ENCODE measurements at regions not wholly inside any gene's neighbourhood (a gene's known extent, or its start where the extent isn't known, plus 50 kb on each side); places are given as distances from the start of the nearest gene placed in this dataset.

DNA sequence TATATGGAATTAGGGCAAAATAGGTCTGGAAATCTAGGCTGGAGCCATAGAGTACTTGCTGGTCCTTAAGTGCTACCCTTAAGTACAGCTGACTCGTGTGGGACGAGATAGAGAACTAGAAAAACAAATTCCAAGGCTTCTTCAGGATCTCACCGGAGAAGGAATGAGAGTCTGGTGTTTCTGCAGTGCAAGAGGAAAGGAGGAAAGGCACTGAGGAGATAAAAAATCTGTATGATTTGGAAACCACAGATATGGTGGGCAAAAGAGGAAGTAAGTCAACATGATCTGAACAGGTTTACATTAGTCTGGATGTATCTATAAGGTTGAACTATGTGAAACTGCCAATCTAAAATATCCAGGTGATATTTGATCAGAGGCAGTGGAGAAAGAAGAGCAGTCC, 134.4 kb upstream of the SOX5 start:
- DNase-seq (ENCODE audit: low read depth in 2 of 2): no peak

DNA sequence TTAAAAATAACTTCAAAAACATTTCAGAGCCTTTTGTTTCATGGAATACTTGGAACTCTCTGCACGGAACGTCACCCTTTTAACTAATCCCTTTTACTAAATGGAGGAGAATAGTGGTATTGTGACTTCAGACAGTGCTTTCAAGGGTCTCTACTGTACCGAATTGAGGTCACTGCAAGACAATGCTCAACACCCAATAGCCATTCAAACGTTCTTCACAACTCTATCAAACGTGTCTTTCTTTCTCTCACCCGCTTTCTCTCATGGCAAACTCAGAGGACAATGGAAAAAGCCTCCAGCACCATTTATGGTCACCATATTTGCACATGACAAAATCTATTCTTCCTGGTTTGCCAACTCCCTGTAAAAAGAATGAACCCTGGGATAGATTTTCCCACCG, 132.1 kb upstream of the SOX5 start:
- no peak for DNase-seq (ENCODE audit: low read depth in 2 of 2)

DNA sequence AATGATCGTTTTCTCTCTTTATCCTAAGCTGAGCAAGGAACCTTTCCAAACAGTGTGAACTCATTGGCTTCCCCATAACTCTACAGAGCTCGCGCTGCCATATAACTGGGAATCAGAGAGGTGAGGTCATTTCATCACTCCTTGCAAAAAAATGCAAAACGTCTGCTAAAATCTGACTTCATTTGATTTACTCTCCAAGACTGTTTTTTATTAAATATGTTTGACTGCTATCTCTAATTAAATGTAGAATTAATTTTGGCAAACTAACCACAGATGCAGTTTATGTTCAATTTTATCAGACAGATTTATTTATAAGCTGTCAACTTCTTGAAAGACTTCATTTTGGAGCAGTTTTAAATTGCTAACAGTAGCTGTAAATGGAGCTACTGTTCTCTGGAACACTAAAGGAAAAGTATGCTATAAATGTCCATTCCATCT, 131.6 kb upstream of the SOX5 start:
- DNase-seq (ENCODE audit: low read depth in 2 of 2): no peak

DNA sequence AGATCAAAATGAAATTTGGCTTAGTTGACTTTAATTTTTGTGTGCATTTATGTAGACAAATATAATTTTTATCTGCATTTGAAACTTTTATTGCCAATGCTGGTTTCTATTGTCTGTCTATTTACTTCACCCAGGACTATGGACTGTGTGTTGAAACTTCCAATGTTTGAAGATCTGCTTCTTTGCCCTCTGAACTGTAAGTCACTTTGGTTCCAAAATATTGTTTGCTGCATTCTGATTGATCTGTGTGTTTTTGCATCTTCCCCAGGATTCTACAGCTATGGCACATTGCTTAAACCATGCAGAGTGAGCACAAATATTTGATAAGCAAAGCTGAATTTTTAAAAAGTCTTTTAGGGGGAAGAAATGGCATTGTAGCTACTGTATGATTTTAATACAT, 131.0 kb upstream of the SOX5 start:
- DNase-seq (ENCODE audit: low read depth in 2 of 2): no peak

DNA sequence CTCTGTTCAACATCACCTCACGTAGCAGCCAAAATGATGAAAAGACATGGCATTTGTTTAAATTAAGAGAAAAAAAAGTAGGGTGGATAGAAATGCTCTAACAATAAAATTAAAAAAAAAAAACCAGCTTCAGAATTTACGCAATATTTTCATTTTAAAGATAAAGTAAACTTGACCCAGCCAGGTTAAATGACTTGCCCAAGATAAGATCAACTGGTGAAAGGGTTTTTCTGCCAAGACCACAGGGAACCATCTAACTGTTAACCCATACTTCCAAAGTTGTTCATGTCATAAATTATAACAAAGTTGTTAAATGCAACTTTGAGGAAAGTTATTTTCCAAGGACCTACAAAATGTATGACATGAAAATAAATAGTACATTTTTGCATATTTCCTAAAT, 129.6 kb upstream of the SOX5 start:
- DNase-seq (ENCODE audit: low read depth in 2 of 2): no peak

DNA sequence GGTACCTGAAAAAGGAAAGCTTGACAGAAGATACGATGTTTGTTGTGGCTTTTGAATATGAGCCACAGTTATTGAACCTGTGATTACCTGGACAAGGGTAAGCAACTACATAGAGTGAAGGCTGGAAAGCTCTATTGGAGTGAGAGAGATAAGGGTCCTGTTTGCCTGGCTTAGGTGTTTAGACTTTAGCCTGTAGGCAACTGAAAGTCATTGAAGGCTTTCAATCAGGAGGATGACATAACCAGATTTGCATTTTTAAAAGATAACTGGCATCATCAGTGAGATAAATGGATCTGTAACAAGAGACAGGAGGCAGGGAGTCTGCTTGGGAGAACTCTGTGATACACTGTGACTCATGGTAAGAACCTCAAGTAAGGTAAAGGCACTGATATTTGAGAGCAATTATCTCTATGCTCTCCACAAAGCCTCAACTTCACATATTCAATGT, 128.9 kb upstream of the SOX5 start:
- no peak for DNase-seq (ENCODE audit: low read depth in 2 of 2)

DNA sequence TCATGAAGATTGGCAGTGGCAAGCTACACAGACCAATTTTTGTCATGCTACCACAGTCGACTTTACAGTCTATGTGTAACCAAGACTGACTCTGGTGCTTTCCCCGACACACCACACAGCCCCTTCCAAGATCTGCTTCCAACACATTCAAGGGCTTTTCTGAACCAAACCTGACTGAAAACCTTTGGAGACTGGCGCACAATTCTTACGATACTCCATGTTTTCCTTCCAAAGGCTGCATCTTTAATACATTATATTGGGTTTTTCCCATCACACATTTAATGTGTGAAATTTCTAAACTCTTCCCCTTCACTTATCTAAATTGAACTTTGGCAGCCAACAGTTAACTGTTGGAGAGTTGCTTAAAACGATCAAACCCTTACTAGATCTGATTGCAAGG, 127.7 kb upstream of the SOX5 start:
- DNase-seq (ENCODE audit: low read depth in 2 of 2): no peak

DNA sequence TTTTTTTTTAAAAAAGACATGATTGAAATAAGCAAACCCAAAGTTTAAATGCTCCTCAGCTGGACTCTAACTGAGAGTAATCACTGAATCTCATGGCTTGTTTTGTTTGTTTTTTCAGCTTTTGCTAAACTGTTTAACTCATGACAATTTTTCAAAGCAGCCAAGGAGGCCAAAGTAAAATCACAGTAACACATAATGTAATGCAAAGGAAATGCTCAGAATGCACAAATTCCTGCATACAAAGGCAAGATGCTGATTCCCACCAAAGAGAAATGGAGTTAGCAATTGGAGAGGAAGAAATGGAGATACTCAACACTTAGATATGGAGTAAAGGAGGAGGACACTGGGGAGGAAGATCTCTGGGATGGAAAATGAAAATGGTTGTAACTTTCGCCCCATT, 126.2 kb upstream of the SOX5 start:
- DNase-seq (ENCODE audit: low read depth in 2 of 2): no peak

DNA sequence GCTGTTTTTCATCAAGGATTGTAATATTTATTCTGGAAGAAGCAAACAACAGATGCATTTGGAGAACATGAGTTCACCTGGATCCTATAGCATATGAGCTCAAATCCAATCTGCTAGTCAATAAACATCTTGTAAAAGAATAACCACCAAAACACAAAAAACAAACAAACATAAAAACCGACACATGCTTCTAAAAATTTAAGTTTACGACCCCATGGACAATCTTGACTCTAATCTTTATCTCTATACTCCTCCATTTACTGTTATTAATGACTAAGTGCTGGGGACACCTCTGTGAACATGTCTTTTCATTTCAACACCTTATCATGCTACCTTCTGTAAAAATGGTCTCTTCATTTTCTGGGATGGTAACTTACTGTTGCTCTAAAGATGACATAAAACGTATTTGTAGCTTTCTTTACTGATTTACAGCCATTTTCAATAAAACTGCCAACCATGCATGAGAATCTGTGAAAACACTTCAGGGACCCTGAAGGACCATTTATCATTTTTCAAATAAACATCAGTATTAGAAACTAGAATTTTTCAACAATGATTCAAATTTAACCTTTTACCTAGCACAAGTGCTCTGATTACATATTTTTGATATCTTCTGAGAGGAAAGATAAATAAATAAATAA, 123.8 kb upstream of the SOX5 start:
- no peak for DNase-seq (ENCODE audit: low read depth in 2 of 2)

DNA sequence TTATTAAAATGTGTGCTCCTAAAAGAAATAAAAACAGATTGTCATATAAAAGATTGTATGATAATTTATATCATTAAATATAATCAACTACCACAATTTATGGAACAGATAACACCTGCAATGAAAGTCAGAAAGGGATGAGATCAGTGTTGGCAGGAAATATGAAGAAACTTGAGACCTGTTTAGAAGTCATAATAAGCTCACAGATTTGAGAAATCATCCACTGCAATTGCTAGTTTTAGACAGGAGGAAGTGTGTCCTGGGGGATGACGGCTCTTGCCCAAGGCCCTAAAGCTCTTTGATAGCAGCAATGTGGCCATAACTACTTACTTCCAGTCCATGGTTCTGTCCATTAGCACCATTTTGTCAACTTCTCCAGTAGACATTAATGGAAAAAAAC, 122.8 kb upstream of the SOX5 start:
- DNase-seq (ENCODE audit: low read depth in 2 of 2): no peak

DNA sequence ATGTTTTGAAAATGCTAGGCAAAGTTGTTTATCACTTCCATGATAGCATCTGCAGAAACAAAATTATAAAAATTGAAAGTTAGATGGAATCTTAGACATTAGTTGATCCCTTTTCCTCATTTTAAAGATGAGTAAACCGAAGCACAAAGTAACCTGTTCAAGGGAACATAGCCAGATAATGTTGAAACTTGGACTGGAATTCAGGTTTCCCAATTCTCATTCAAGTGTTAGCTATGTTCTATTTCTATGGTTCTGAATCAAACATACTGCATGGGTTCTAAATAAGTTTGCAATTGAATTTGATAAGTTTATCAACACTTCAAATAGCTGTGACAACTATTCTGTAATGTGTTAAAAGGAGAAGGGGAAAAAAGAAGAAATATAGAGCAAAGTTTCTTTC, 122.4 kb upstream of the SOX5 start:
- no peak for DNase-seq (ENCODE audit: low read depth in 2 of 2)

DNA sequence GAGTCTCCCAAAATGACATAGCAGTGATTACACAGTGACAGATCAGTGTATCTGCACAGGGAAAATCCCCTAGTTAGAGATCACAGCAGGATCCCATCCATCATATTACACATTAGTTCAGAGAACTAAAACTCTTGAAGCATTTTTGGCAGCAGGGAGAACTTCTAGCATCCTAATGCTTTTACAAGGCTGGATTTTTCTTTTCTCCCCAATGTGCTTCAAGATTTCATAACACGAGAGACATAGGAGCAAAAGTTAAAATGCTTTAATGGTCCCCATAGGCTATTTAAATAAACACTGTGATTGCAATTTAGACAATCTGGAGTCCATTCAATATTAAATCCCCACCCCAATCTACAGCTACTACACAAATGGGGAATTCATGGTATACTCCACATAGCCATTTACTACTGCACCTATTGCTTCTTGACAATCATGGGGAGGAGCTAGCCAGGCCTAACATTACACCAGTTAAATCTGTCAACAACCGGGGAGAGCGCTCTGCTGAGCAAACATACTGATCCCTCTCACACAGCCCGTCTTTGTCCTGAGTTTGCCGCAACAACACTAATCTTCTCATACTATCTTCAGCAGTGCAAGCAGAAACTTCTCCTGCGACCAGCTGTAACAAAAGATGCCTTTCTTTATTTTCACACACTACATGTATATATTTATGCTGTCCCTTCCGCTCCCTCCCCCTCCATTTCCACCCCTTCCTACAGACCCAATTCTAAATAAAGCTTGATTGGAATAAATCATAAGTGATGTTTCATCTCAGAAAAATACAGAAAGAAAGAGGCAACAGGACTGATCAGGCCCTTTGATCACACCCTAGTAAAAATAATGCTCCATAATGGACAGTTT, 120.3 kb upstream of the SOX5 start:
- no peak for DNase-seq (ENCODE audit: low read depth in 2 of 2)

DNA sequence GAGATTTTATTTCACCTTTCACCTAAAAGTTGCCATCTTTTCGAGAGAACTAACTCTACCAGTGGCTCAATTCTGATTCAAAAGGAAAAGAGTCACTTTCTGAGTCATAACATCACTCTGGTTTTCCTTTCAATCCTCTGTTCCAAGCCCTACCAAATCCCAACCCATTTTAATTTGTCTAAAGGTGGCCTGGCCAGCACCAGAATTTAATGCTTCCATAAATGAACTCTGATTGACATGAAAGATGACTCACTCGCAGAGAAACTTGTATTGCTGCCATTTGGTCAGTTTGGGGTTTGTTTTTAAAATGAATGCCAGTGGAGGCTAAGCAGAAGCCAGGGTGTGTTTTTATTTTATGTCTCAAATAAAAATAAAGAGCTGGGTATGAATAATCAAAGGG, 117.4 kb upstream of the SOX5 start:
- DNase-seq (ENCODE audit: low read depth in 2 of 2): no peak

DNA sequence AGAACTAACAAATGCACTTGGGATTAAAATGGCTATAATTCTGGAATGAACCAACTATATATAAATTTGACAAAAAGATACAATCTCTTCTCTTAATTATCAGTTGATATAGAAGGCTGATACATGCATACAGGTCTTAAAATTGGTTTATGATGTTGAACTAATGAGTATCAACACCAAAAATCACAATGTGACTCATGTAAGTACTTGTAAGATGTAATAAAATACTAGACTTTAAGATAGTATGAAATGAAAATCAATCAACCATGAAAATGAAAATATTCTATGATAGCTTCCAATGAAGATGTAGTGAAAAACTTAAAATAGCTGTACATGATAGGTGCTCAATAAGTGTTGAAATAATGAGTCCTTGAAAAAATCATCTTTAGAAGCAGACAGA, 116.6 kb upstream of the SOX5 start:
- DNase-seq (ENCODE audit: low read depth in 2 of 2): no peak

DNA sequence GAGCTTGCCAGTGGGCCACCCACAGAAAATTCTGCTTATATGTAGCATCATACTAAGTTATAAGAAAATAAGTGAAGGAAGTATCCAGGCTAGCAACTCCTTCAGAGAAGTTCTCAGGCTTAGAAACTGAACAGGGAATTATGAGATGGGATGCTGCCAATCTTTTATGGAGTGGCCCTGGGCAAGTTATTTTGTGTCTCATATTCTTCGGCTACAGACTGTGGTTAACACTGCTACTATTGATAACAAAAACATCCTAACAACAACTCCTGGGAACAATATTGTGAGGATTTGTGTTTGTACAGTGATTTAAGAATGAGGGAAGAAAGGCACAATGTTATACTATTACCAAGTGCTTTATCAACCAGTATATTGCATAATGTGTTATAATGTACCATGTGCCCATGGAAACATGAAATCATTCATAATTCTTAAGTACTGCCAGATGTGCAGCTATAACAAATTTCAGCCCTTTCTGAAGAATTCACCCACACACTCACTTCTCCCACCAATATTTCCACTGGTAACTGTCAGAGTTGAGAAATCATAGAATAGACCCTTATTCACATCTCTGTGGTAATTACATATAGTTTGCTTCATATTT, 113.3 kb upstream of the SOX5 start:
- no peak for DNase-seq (ENCODE audit: low read depth in 2 of 2)

DNA sequence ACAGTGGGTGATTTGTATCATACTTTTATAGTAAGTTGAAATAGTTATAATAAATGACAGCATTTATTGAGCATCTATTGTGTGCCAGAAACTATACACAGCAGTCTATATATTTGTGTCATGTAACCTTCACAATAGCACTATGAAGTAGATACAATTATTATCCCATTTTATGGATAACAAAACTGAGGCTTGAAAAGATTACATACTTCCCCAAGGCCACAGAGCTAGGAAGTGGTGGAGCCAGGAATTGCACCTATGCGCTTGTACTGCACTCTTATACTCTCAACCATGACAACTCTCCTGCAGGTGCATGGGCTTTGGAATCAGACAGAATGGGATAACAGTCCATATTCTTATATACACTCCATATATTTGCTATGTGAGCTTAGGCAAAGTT, 110.6 kb upstream of the SOX5 start:
- no peak for DNase-seq (ENCODE audit: low read depth in 2 of 2)

DNA sequence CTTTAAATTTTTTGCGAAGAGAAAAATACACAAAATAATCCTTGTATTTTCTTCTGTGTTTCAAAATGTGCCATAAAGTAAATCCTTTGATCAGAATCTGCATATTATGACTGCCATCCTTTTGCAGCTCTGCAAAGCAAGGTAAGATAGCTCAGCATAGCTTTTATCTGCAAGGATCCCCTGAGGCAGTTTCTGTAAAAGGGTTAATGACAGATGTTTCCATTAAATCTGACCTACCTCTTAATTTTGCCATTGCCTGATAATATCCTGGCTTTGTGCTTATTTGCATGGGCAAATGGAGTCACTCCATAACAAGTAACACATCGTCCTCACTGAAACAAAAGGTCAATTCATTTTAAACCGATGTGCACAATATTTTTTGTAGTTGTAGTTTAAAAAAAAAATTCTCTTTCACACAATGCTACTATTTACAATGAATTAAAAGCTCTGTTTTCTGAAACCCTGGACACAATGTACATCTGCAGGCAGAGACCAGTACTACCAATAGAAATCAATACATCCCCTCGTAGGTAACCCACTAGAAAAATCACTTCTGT, 108.5 kb upstream of the SOX5 start:
- no peak for DNase-seq (ENCODE audit: low read depth in 2 of 2)

DNA sequence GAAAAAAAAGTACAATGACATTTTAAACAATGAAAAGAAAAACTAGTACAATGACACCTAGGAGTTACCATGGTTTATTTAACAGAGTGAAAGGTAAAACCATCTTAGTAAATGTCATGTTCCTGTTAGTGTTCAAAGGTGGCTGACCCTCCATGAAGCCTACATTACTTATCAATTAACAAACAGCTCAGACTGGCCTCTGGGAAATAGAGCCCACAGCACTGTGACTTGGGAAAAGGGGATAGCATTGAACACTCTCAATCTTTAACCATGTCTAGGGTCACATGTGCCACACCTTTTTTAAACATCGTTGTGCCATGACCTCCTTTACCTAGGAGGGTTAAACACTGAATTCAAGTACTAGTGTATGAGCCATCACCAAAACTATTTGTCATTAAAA, 106.3 kb upstream of the SOX5 start:
- no peak for DNase-seq (ENCODE audit: low read depth in 2 of 2)

DNA sequence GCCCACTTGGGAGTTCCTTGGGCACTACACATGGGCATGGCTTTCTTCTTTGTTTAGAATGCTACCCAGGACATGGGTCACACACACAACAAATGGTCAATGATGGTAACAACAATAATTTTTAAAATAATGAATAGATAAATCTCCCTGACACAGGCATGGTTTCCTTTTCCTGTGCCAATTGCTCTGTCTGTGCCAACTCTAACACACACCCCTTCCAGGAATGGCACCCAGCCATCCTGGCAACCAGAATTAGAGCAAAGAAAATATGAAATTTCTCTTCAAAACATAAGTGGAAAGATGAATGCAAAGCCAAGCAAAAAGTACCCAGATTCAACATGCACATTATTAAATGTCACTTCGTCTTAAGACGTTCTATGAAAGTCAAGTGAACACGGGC, 104.9 kb upstream of the SOX5 start:
- no peak for DNase-seq (ENCODE audit: low read depth in 2 of 2)

DNA sequence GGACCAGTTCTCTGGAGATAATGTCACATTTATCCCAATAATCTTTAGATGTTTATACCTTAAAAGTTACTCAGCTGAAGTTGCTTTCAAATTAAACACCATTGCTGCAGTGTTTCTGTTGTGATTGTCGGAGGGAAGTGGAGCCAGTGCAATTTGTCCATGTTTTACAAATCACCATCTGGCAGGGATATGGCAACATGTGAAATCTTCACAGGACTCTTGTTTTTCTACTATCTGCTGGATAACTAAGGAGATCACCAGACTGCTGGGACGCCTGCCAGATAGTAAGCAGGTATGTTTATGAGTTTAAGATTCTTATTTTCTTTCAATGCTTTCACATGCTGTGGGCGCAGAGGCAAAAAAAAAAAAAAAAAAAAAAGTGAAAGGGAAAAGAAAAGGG, 100.3 kb upstream of the SOX5 start:
- no peak for DNase-seq (ENCODE audit: low read depth in 2 of 2)

DNA sequence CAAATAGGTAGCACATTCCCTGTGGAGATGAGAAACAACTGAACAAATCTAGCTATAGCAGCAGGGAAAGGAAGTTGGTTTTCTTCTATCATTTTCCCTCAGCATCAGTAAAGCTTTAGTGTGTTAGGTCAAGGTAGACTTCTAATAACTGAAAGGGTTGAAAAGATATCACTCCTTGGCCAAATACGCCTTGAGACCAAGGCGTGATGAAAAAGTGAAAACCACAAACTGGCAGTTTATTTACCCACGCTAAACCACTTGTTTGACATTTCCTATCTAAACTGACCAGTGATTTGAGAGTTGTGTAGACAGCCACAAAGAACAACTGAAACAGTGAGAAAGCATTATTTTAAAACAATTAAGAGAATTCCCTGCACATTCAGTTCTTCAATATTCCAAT, 99.6 kb upstream of the SOX5 start:
- DNase-seq (ENCODE audit: low read depth in 2 of 2): no peak

DNA sequence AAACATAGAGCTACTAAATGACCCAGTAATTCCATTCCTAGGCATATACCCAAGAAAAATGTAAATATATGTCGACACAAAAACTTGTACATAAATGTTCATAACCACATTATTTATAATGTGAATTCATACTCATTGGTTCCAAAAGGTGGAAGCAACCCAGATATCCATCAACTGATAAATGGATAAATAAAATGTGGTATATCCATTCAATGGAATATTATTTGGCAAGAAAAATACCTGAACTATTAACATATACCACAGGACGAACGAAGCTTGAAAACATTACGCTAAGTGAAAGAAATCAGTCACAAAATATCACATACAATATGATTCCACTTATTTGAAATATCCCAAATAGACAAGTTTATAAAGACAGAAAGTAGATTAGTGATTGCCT, 99.0 kb upstream of the SOX5 start:
- DNase-seq (ENCODE audit: low read depth in 2 of 2): no peak

DNA sequence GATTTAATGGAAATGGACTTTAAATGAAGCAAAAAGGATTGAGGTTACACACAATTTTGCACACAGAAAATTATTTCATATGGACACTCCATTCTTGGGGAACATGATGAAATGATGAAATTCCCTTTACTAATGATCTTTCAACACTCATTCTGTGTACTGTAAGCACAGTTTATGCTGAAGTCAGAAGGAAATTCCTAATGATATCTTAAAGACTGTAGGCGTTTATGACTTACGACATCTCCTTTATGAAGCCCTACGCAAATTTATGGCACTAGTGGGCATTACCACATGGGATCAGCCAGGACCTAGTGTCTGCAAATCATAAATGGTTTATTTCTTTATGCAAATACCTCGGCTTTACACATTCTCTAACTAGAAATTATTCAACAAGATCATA, 97.9 kb upstream of the SOX5 start:
- DNase-seq (ENCODE audit: low read depth in 2 of 2): no peak

Measured in stimulated activated CD4-positive, alpha-beta T cell treated with anti-CD3 and anti-CD28 coated beads, Interleukin-12 subunit alpha, Interleukin-12 subunit beta, amount 100 ng/mL, for 24 hours (primary cell).